ENCODE measurements at regions not wholly inside any gene's neighbourhood (a gene's known extent, or its start where the extent isn't known, plus 50 kb on each side); places are given as distances from the start of the nearest gene placed in this dataset.
"Not testable (repeated sequence)": the region's sequence is repeated elsewhere in the genome, so short reads cannot be mapped to it uniquely, and the experiment has no call there.

DNA sequence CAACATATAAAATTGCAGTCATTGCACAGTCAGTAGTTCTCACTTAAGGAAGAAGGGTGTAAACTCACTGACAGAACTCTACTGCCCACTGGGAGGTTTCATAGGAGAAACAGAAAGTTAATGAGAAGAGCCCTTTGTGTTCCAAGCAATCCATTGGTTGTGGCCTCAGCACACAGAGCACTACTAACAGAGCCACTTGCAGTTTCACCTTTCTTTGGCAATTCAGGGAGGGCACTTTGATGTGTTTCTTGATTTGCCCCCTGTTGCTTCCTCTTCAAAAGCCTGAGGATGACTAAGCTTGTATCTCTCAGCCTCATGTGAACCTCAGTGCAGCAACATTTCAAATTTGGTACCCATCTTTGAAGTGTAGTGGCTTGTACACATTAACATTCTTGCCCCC, 409.4 kb downstream of the DMRTA1 start:
- DNase-seq, result no peak

DNA sequence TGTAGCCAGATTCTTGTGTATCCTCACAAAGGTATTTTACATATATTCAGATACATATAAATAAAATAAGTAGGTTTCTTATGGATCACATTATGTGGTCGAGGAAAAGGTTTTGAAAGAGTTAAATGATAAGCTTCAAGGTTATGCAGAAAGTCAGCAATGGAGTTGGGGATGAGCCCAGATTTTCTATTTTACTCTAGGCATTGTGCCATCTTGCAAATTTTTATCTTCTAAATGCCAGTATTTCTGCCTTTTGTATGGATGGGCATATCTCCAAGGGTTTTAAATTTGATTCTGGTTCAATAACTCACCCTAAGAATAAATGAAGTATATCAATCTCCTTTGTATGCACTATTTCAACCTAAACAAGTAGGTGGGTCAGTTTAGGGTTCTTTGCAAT, 410.7 kb downstream of the DMRTA1 start:
- DNase-seq, result no peak

DNA sequence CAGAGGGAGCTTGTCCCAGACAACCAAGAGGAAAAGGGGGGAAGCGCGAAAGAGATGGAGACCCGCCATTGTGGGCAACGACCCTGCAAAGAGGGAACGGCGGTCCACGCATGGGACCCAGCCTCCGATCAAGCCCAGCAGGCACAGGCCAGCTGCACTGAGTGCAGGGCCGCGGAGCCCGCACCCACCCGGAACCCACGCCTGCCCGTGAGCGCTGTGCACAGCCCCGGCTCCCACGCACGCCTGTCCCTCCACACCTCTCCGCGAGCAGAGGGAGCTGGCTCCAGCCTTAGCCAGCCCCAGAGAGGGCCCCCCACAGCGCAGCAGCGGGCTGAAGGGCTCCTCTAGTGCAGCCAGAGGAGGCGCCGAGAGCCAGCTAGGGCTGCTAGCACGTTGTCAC, 416.5 kb downstream of the DMRTA1 start:
- DNase-seq, result no peak

DNA sequence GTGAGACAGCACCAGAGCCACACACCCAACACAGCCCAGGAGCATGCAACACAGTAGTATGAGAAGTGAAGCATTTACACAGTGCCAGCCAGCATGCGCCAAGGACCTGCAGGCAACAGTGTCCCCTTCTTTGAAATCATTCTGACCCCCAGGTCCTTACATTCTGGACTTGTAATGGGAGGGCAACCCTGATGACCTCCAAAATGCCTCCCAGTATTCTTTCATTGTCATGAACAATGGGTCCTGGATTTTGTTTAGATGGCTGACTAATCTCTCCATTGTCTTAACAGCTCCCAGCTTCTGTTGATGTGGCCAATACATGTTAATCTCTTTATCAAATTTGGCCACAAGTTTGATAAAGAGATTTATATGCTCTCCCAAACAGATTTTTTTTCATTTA, 417.1 kb downstream of the DMRTA1 start:
- DNase-seq, result no peak

DNA sequence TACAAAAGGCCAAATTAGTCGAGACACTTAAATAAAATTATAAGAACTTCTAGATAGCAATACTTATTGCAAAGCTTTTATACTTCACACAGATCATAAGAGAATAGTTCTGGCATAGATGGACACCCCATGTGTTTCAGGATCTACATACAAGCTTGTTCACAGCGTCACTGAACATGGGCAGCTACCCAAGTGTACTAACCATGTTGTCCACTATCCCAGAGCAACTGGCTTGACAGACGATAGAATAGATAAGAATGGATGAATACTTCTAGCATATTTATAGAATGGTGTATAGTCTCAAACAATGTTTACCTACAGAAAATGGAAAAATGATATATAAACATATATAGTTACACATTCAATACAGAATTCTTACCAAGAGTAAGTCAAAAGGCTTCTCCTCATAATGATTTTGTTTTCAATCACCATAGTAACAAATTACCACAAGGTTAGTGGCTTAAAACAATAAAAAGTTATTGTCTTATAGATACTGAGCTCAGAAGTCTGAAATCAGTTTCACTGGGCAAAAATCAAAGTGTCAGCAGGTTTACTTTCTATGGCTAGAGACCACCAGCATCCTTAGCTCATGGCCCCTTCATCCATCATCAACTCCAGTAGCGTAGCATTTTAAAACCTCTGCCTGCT, 446.7 kb downstream of the DMRTA1 start:
- DNase-seq, result no peak

DNA sequence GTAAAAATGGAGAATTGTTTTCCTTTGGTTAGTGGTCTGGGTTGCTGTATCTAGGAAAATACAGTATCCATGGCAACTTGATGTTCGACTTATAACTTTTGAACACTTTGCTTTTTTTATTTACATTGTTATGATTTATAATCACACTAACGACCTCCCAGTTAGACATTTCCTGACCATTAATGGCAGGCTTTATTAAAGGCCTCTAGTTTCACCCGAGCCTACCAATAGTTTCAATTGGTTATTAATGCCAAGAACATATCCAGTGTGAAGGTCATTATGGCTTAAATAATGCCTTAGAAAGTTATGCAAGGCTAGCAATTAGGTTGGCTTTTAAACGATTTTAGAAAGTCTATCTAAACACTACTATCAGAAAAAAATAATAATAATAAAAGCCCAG, 452.0 kb downstream of the DMRTA1 start:
- no peak for DNase-seq

DNA sequence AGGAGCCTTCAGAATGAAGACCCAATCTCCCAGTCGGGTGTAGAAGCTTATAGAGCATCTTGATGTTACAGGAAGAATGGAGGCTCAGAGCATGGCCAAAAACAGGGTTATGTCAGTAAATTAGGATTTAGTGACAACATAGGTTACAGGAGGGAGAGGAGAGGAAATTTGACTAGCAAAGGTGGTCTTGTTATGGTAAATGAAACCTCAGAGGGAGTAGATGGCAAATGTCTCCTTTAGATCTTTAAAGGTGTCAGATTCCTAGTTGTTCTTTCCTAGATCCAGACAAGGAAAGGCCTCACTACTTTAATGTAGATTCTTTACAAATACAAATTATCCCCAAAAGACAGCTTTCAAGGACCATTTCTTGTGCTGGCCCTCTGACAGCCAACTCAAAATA, 465.0 kb downstream of the DMRTA1 start:
- no peak for DNase-seq

DNA sequence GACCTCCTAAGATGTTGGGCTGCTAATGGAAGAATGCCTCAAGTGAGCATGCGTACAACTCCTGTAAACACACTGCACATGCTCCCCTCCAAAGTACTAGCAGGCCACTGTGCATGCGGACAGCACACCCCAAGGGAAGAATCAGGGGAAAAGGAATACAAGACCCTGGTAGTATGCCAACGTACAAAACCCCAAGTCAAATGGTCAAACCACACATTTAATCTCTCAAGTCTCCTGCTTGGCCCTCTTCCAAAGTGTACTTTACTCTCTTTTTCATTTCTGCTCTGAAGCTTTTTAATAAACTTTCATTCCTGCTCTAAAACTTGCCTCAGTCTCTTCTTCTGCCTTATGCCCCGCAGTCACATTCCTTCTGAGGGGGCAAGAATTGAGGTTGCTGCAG, 466.4 kb downstream of the DMRTA1 start:
- no peak for DNase-seq

DNA sequence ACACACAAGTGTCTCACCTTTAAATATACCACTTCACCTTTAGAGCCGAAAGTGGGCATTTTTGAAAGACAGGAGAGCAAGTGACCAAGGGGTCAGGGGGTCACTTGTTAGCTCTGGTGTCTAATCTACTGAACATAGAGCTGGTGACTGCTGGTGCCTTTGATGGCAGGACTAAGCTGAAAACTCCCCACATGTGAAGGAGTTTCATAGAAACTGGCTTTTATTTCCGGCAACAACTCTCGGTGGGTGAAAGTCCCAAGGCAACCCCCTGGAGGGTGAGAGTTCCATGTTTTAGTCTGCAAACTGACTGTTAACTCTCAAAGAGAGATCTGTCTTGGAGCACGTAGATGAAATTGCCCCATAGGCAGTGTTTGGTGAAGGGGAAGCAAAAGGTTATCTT, 466.9 kb downstream of the DMRTA1 start:
- DNase-seq, result no peak

DNA sequence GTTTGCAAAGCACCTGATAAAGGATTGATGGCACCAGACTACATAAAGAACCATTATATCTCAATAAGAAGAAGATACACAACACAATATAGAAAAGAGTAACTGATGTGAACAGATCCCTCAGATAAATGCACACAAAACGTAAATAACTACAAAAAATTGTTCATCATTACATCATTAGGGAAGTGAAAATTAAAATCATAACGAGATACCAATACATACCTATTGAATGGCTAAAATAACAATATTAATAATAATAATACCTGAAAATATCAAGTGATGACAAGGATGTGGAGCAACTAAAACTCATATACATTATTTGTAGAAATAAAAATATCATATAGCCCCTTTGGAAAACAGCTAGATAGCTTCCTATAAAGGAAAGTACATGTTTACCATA, 469.5 kb downstream of the DMRTA1 start:
- DNase-seq, result no peak

DNA sequence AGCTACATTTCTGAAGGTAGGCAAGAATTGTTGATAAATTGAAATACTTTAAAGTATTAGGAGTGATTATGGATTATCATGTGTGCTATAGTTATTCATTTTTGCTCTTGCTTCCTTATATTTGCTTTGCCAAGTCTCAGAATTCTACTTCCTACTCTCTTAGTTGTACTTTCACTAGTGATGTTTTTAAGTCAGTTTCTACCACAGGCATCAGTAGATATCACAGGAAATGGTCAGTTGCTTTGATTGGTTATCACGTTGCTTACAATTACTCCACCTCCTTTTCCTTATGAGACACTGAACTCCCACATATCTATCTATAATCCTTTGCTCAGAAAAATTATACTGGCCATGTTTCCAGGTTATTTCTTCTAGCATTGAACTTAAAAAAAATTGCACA, 472.8 kb downstream of the DMRTA1 start:
- no peak for DNase-seq

DNA sequence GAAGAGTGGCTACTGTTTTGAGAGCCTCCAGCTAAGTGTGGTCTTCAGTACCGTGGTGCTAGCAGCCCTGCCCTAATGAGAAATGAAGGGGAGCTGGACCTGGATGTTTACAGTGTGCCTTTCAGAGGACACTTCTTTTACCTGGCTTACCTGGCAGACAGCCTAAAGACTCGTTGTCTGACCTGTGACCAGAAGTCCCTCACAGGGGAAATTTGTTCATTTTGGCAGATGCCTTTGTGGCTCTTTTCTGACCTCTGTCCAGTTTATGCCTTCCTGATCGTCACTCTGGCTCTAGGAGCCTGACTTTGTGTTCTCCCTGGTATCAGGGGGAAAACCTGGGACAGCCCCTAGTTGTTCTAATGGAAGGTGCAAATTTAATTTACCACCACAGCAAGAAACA, 475.1 kb downstream of the DMRTA1 start:
- no peak for DNase-seq

DNA sequence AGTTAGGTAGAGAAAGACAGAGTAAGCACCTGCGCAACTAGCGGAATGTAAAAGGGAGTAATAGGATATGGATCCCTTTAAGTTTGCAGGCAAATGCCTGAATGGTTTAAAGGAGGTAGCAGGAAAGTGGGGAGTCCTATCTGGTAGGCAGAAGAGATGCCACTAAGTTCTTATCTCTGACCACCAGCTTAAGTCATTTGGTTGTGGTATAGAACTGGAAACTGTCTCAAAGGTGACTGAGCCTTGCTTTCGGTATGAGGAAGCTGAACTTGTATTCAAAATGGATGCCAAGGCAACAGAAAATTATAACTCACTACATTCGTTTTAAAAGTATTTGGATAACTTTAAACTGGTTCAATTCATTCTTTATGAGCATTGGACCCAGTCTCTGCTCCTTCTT, 475.6 kb downstream of the DMRTA1 start:
- no peak for DNase-seq

DNA sequence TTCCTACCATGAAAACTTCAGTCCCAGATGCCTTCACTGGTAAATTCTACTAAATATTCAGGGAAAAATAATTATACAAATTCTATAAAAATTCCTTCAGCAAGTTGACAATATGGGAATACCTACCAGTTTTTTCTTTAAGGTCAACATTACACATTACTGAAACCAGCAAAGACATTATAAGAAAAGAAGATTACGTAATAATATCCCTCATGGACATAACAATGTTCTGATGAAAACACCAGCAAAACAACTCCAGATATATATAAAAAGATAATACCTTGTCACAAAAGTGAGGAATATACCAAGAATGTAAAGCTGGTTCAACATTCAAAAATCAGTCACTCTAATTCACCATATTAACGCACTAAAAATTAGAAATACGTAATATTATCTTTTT, 507.9 kb downstream of the DMRTA1 start:
- DNase-seq, result no peak

DNA sequence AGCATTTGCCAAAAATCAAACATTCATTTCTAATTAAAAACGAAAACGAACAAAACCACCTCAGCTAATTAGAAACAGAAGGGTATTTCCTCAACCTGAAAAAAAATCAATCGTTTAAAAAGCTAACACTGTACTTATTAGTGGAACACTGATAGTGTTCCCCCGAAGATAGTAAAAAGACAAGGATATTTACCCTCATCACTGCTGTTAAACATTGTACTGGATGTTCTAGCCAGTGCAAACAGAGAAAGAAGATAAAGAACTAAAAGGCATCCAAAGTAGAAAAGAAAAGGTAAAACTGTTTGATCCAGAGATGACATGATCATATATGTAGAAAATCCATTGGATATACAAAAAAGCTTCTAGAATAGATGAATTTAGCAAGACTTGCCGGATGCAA, 508.3 kb downstream of the DMRTA1 start:
- DNase-seq, result no peak

DNA sequence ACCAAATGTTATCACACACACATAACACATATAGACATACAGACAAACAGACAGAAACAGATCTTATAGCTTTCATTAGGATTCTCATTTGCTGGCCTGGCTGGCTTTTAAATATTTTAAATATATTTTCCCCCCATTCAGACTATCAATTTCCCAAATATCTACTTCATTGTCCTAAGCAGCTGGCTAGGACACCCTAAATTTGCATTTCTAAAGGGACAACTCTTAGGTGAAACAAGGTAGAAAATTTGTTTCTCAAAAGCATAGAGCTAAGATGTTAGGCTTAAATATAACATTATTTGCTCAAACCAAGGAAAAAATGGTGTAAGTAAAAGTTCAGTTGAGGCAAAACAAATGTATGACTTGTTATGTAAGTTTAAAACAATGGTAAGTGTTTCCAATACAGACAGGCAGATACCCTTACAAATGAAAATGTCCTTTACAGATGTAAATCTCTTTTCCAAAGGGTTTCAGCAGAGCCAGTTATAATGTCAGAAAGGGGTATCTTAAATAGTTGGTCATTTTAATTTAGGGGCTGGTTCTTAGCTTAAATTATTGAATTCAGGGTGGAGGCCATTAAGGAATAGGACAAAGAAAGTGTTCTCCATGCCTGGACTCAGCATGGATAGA, 522.8 kb downstream of the DMRTA1 start:
- DNase-seq, result no peak

DNA sequence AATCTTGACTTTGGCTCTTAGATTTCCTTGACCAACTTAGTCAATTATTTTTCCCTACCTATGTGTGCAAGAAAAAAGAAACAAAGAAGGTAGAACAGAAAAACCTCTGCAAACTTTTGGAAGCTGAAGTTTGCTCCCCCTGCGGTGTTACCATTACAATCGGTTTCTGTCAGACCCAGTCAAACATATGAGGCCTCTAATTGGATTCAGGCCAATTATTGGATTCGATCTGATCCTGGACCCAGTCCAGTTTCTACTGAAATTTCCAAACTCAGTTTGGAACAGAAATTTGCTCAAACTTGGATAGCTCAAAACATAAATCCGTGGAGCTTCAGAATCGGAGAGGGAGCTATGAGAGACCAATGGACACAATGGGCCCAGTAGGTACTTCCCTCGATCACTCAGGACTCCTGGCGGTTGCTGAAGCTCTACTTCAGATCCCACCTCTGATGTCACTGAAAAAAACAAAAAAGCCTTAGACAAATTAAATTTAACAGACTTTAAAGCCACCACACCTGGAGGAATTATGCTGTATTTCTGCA, 523.9 kb downstream of the DMRTA1 start:
- DNase-seq, result no peak

DNA sequence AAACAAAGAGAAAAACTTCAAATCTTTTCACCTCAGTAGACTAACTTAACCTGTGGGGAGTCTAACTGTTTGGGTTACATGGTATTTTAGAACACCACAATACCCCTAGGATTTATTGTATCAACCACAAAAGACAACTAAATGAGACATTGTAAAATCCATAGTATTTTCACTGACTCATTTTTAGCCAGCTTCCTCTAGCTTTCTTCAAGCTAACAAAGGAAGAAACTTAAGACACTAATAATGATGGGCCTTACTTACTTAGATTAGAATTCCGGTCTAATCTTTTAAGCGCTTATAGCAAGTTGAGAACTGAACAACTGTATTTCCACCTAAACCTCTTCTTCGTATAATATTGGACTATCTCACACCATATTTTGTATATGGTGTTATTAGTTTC, 529.3 kb downstream of the DMRTA1 start:
- no peak for DNase-seq

DNA sequence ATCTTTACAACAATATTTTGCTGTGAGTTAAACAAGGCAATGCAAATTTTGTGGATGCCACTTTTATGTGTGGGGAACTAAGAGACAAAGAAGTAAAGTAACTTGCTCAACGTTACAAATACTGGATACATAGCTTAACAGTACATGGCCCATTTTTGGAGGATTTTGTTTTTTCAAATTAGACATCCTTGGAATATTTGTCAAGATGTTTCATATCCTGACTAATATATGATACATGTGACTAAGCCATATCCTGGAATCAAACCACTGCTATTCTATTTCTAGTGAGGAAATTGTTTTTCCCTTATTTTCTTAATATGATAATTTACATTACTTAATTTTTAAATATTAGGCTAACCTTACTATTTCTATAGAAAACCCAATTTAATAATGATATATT, 529.8 kb downstream of the DMRTA1 start:
- DNase-seq, result no peak

DNA sequence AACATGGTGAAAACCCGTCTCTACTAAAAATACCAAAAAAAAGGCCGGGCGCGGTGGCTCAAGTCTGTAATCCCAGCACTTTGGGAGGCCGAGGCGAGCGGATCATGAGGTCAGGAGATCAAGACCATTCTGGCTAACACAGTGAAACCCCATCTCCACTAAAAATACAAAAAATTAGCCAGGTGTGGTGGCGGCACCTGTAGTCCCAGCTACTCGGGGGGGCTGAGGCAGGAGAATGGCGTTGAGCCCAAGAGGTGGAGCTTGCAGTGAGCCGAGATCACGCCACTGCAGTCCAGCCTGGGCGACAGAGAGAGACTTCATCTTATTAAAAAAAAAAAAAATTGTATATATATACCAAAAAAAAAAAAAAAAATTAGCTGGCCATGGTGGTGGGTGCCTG, 533.8 kb downstream of the DMRTA1 start:
- DNase-seq, result not testable (repeated sequence)

DNA sequence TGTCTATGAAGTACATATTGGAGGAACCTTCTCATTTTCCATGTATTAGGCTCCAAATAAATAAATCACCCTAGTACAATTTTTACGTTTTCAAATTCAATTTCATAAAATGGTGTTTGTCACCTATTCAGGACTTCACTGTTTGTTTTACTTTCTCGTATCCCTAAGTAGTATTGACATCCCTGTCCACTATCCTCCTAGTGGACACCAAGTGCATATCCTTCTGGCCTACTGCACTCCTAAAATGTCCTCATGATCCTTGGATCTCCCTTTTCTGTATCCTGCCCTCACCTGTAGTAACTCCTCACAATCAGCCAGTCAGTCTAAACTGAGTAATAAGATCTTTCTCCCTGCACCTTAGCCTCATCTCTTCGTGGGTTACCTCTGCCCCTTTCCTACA, 539.9 kb downstream of the DMRTA1 start:
- no peak for DNase-seq

DNA sequence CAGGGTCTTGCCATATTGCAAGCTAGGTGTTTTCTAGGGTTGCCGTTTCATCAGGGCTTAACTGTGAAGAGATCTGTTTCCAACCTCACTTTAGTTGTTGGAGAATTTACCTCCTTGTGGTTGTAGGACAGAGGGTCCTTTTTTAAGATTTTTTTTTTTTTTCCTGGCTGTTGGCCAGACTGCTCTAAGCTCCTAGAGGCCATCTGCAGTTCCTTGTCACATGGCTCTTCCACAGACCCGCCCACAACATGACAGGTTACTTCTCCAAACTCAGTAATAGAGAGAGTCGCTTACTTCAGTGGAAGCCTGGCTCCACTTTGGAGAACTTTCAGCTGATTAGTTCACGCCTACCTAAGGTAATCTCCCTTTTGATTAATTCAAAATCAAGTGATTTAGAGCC, 543.7 kb downstream of the DMRTA1 start:
- DNase-seq, result no peak

DNA sequence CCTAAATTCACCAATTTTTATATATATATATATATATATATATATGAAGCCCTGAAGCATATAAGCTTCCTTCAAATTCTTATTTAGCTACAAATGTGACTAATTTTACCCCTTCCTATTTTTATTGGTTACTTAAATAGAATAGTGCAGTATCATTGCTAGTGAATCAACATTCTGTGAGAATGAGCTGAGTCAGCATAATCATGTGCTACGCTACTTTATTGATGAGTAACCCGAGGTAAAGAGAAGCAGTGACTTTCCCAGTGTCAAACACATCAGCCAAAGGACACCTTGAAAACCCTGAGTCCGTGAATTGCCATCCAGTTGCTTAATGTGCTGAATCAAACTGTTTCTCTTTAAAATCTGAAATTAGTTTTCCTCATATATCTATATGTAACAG, 546.2 kb downstream of the DMRTA1 start:
- DNase-seq, result no peak

DNA sequence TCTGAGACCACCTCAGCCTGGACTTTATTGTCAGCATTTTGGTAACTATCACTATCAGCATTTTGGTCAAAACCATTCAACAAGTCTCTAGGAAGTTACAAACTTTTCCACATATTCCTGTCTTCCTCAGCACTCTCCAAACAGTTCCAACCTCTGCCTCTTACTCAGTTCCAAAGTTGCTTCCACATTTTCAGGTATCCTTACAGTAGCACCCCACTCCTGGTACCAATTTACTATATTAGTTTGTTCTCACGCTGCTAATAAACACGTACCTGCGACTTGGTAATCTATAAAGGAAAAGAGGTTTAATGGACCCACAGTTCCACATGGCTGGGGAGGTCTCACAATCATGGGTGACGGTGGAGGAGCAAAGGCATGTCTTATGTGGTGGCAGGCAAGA, 551.3 kb downstream of the DMRTA1 start:
- DNase-seq, result no peak

DNA sequence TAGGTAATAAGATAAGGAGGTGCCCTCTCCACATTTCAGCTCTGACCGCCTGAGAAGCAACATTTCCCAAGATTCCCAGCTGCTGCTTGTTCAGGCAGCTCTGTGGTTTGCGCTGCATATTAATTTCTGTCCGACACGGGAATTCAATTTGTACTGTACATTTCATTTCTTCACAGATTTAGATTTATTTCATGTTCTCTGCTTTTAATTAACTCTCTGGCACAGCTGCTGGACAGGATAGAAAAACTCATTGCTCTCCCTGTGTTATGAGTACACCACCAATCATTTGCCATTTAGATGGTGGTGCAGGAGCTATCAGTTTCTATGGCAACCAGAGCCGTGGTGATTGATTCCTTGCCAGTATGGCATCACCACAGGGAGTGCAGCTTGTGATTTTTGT, 558.5 kb downstream of the DMRTA1 start:
- DNase-seq, result no peak
